Ovary (tissue), 7 donors: ENCODE measurements at regions not wholly inside any gene's neighbourhood (a gene's known extent, or its start where the extent isn't known, plus 50 kb on each side); places are given as distances from the start of the nearest gene placed in this dataset.

Experiments
- DNase-seq, 5 donors: peaks; one replicate each; pipeline ENCODE4 v3.0.0-alpha.2; 2019 to 2020
- H3K27ac ChIP-seq, 2 donors: fragments of 200-600 bp; one replicate each; pipeline versions ENCODE4 v1.5.1 to v1.8.0; 2019 to 2022
- H3K27me3 ChIP-seq: fragments of 200-600 bp; one replicate; pipeline ENCODE4 v1.8.0; 2022
- H3K36me3 ChIP-seq: fragments of 200-600 bp; sonication (generic); one replicate; pipeline ENCODE4 v1.5.1; 2019
- H3K4me1 ChIP-seq: one replicate; pipeline ENCODE4 v1.8.1; 2013; ENCODE audit warnings: mild to moderate bottlenecking, moderate library complexity; ENCODE audit not compliant: insufficient read depth
- H3K4me3 ChIP-seq: fragments of 200-600 bp; sonication (generic); one replicate; pipeline ENCODE4 v1.5.1; 2017
- H3K9me3 ChIP-seq, 2 donors: fragments of 200-600 bp in 1 of 2; sonication (generic) in 1 of 2; one replicate each; pipeline versions ENCODE4 v1.5.1 to v1.8.1; 2013 to 2019; ENCODE audit warnings: mild to moderate bottlenecking in 1 of 2, moderate library complexity in 1 of 2
- EP300 ChIP-seq: sonication (generic); formaldehyde crosslinking; IDR thresholded peaks from one replicate; pipeline ENCODE4 v1.6.1; 2017; ENCODE audit warnings: antibody characterized with exemption
- POLR2A ChIP-seq: fragments of 450-650 bp; IDR thresholded peaks from one replicate; pipeline ENCODE4 v1.6.1; 2017; ENCODE audit warnings: antibody characterized with exemption, mild to moderate bottlenecking, moderate library complexity
- WGBS, 3 donors: extraction: QIAGEN DNeasy Blood & Tissue Kit in 1 of 3; methylation state at CpG; one replicate each; pipeline versions ENCODE4 v1.1.5 to v1.1.7; 2013 to 2017; 5-methylcytosine and 5-hydroxymethylcytosine counted together
- intact Hi-C, 4 donors: fragments of 100-400 bp; cut with DNase I; formaldehyde crosslinking; loops; one replicate each; pipeline versions ENCODE4 v1.11.0 to v1.15.1; 2022 to 2023
- TF ChIP-seq, protein P1 (sequence below), 3 donors: fragments of 450-650 bp in 2 of 3; fragments of 200-600 bp in 1 of 3; IDR thresholded peaks; one replicate each; pipeline versions ENCODE4 v1.5.1 to v1.8.0; 2016 to 2022; ENCODE audit warnings: antibody characterized with exemption in 3 of 3, mild to moderate bottlenecking in 1 of 3
- donor health status: DM: no; HTN: no; CAD: no; lungs with moderate emphysema.
- donor health status: DM: no; HTN: no; CAD: no.
- donor health status: Bipolar disorder and iron deficiency.
- donor health status: DM: no; HTN: no; CAD: no.
- donor health status: DM: yes; HTN: yes; CAD: no.

DNA sequence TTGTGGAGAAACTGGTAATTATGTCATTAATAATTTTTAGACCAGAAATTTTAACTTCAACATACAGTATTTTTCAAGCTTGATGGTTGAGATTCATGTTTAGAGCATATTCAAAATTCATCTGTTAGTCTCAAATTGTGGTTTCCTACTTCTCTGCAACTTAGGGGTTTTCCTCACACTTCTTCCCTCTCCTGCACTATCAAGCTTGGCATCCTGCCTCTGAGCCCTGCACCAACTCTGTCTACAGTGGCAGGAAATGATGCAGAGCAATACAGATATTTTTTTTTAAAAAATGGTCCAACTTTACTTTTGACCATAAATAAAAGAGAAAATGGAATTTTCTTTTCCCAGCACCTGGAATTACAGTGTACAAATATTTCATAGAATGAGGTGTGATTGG lies 247.3 kb downstream of the NUP35 start:
- Histone ChIP-seq H3K9me3 (no peaks in the 10 kb centered on the region), H3K27me3 (no peaks in the 10 kb centered on the region), H3K4me3 (no peak overlapping the region), H3K4me1 (no peaks in the 10 kb centered on the region), H3K36me3 (no peaks in the 10 kb centered on the region), H3K27ac (no peak overlapping the region)
- no peak for DNase-seq
- TF ChIP-seq, protein P1, sequence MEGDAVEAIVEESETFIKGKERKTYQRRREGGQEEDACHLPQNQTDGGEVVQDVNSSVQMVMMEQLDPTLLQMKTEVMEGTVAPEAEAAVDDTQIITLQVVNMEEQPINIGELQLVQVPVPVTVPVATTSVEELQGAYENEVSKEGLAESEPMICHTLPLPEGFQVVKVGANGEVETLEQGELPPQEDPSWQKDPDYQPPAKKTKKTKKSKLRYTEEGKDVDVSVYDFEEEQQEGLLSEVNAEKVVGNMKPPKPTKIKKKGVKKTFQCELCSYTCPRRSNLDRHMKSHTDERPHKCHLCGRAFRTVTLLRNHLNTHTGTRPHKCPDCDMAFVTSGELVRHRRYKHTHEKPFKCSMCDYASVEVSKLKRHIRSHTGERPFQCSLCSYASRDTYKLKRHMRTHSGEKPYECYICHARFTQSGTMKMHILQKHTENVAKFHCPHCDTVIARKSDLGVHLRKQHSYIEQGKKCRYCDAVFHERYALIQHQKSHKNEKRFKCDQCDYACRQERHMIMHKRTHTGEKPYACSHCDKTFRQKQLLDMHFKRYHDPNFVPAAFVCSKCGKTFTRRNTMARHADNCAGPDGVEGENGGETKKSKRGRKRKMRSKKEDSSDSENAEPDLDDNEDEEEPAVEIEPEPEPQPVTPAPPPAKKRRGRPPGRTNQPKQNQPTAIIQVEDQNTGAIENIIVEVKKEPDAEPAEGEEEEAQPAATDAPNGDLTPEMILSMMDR (IDR thresholded peaks at IDR 0.05) = no peak
- TF ChIP-seq EP300 = no peak
- no peak for TF ChIP-seq POLR2A
- intact Hi-C loops = no loop called here

DNA sequence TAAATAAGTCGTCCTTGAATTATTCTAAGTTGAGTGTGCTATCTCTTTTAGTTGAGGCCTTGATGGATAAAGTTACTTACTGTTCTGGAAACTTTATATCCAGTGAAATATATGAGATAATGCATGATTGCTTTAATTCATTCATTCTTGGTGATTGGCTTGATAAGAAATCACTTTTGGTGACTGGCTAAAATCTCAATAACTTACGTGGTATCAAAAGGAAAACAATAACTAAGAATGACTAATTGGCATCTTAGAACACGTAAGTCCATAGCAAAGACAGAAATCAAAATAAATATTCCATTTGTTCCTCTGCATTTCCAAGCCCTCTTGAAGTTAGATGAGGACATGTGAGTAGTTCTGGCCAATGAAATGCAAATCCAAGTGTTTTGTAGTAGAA lies 251.6 kb downstream of the NUP35 start:
- WGBS, 3 donors = 72 to 84% (median 75%) methylated on average over 3 of the region's 3 CpGs
- Histone ChIP-seq H3K4me3 (no peak overlapping the region), H3K27me3 (no peaks in the 10 kb centered on the region), H3K27ac (no peak overlapping the region), H3K4me1 (no peaks in the 10 kb centered on the region), H3K9me3 (no peaks in the 10 kb centered on the region), H3K36me3 (no peaks in the 10 kb centered on the region)
- no peak for DNase-seq
- intact Hi-C loops = no loop called here
- TF ChIP-seq, protein P1 (IDR thresholded peaks at IDR 0.05) = no peak
- TF ChIP-seq EP300 (no peak), POLR2A (no peak)

DNA sequence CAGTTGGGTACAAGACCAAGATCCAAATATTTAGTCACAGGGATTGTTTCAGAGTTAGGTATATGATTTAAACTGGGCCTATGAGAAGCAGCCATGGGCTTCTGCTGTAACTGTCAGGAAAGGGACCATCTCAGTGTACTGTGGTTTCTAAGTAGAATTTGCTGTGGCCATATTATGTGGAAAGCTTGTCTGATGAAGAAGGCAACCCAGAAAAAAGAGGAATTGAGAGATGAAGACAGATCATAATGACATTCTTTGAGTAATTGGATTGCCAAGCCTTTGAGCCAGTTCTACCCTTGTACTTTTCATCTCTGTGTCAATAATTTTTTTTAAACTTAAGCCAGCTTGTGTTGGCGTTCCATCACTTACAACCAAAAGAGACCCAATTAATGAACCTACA lies 259.6 kb downstream of the NUP35 start:
- TF ChIP-seq EP300 (no peak), POLR2A (no peak)
- TF ChIP-seq, protein P1 (IDR thresholded peaks at IDR 0.05) = no peak
- 96 to 100% (median 98%) methylated on average over 1 of the region's 1 CpG for WGBS, 3 donors
- Histone ChIP-seq H3K27me3 (no peaks in the 10 kb centered on the region), H3K27ac (no peak overlapping the region), H3K4me1 (no peaks in the 10 kb centered on the region), H3K9me3 (no peaks in the 10 kb centered on the region), H3K36me3 (no peaks in the 10 kb centered on the region), H3K4me3 (no peak overlapping the region)
- DNase-seq = no peak
- intact Hi-C loops = loop anchor here in 1 of 4 donors (1.0 kb wide), 1 partner anchor 39 kb away; no protein-coding TSS in a partner anchor

- no peaks in the 10 kb centered on the region for H3K27me3 ChIP-seq
- no peaks in the 10 kb centered on the region for H3K4me1 ChIP-seq
- WGBS, 3 donors = 67 to 88% methylated on average over 2 of the region's 2 CpGs; no CpG with 5 or more reads in 1 of the 3 donors
- intact Hi-C loops = no loop called here
- no peak overlapping the region for H3K4me3 ChIP-seq
- no peaks in the 10 kb centered on the region for H3K36me3 ChIP-seq
- H3K27ac ChIP-seq = no peak overlapping the region
- TF ChIP-seq, protein P1 (IDR thresholded peaks at IDR 0.05) = no peak
- TF ChIP-seq POLR2A (no peak), EP300 (no peak)
- DNase-seq = no peak
- H3K9me3 ChIP-seq = no peaks in the 10 kb centered on the region
Measured at GRCh38 chr2:183389546-183390080, 265.4 kb downstream of the NUP35 start.
